B cell (primary cell): ENCODE measurements at regions not wholly inside any gene's neighbourhood (a gene's known extent, or its start where the extent isn't known, plus 50 kb on each side); places are given as distances from the start of the nearest gene placed in this dataset.

Source experiments
- CTCF ChIP-seq: fragments of 200-600 bp; IDR thresholded peaks from one replicate; pipeline ENCODE4 v1.8.0; 2022; ENCODE audit warnings: antibody characterized with exemption, mild to moderate bottlenecking
- EZH2 ChIP-seq: IDR thresholded peaks from 2 replicates; pipeline ENCODE4 v1.6.1; 2012; ENCODE audit warnings: borderline replicate concordance, low read depth, mild to moderate bottlenecking, moderate library complexity, low read length; ENCODE audit not compliant: insufficient read depth, poor library complexity, severe bottlenecking

- TF ChIP-seq EZH2, result no peak
- no peak for TF ChIP-seq CTCF
Measured at GRCh38 chr5:115054387-115054951, 115.2 kb downstream of the TRIM36 start.
